Heart left ventricle (tissue), 13 donors: ENCODE measurements at regions not wholly inside any gene's neighbourhood (a gene's known extent, or its start where the extent isn't known, plus 50 kb on each side); places are given as distances from the start of the nearest gene placed in this dataset.

ENCODE experiments used
- CTCF ChIP-seq, 12 donors: fragments of 200-600 bp; sonication (generic) in 4 of 12; IDR thresholded peaks; one replicate each; pipeline versions ENCODE4 v1.5.0 to v1.8.0; 2018 to 2022; ENCODE audit warnings: antibody characterized with exemption in 12 of 12, mild to moderate bottlenecking in 5 of 12
- POLR2A ChIP-seq, 2 donors: fragments of 450-650 bp; IDR thresholded peaks; one replicate each; pipeline ENCODE4 v1.6.1; 2017; ENCODE audit warnings: antibody characterized with exemption in 2 of 2, mild to moderate bottlenecking in 2 of 2, moderate library complexity in 2 of 2
- donor health status: ischemic (EF 13 %, LVEDD 7.1; RV severe dilation, severe dysfunction).
- donor health status: DM: no; HTN: yes; CAD: no.
- donor health status: DM: no; HTN: no; CAD: no.
- donor health status: ischemic (EF 25% LVEDD 6.9; RV normal size, moderate dysfunction).
- donor health status: ischemic (EF 25% LVEDD 5.7; RV mildly dilated, moderate dysfunction).
- donor health status: ischemic (EF 35%, LVEDD 5.7; RV mildly dilated, moderate dysfunction).
- donor health status: nonischemic (EF 11% LVEDD 7.7; RV severe dilation, severe dysfunction).
- donor health status: DM: yes; HTN: yes; CAD: no.
- donor health status: PGD.
- donor health status: ischemic (EF 29% LVEDD 5.4; RV normal size, mild dysfunction).
- donor health status: nonischemic (EF 23%, LVEDD 6.1; RV moderate dilation, normal function).

GRCh38 chr5:159566832-159567231, 236.5 kb upstream of the IL12B start:
- TF ChIP-seq CTCF (IDR thresholded peaks at IDR 0.05) (no peak), POLR2A (IDR thresholded peaks at IDR 0.05) (no peak)
